Sigmoid colon (tissue), 4 donors: ENCODE measurements at regions not wholly inside any gene's neighbourhood (a gene's known extent, or its start where the extent isn't known, plus 50 kb on each side); places are given as distances from the start of the nearest gene placed in this dataset.

Source experiments
- CTCF ChIP-seq, 4 experiments: fragments of 450-650 bp in 3 of 4; fragments of 200-600 bp in 1 of 4; IDR thresholded peaks; one replicate each; pipeline ENCODE4 v1.5.1; 2016 to 2019; ENCODE audit warnings: antibody characterized with exemption in 4 of 4, mild to moderate bottlenecking in 3 of 4, moderate library complexity in 2 of 4
- EP300 ChIP-seq, 4 donors: sonication (generic); formaldehyde crosslinking; IDR thresholded peaks; one replicate each; pipeline ENCODE4 v1.6.1; 2017; ENCODE audit warnings: antibody characterized with exemption in 4 of 4

GRCh38 chr2:234403751-234404150 is 93.1 kb downstream of the ARL4C start:
- TF ChIP-seq CTCF (IDR thresholded peaks at IDR 0.05) (no peak), EP300 (IDR thresholded peaks at IDR 0.05) (no peak)
